DOHH2 (cell line): ENCODE measurements at regions not wholly inside any gene's neighbourhood (a gene's known extent, or its start where the extent isn't known, plus 50 kb on each side); places are given as distances from the start of the nearest gene placed in this dataset.
"Not testable (repeated sequence)": the region's sequence is repeated elsewhere in the genome, so short reads cannot be mapped to it uniquely, and the experiment has no call there.

ENCODE experiments used
- H3F3A ChIP-seq: fragments of 200-600 bp; sonication (generic), shearing (Covaris generic); 2 replicates; pipeline ENCODE4 v1.6.0; 2016; ENCODE audit warnings: antibody characterized with exemption, mild to moderate bottlenecking; ENCODE audit not compliant: control insufficient read depth, insufficient read depth
- H3K27ac ChIP-seq: fragments of 200-600 bp; sonication (generic); 2 replicates; pipeline ENCODE4 v1.5.1; 2014; ENCODE audit warnings: low read depth, mild to moderate bottlenecking, low read length, moderate library complexity
- H3K27me3 ChIP-seq: fragments of 200-600 bp; sonication (generic); 2 replicates; pipeline ENCODE4 v1.6.1; 2014; ENCODE audit warnings: mild to moderate bottlenecking, low read length, mixed read lengths; ENCODE audit not compliant: control insufficient read depth
- H3K36me3 ChIP-seq: fragments of 200-600 bp; sonication (generic); 2 replicates; pipeline ENCODE4 v1.6.1; 2014; ENCODE audit warnings: mild to moderate bottlenecking, low read length, moderate library complexity, mixed read lengths; ENCODE audit not compliant: control insufficient read depth
- H3K4me1 ChIP-seq: fragments of 200-600 bp; sonication (generic); 2 replicates; pipeline ENCODE4 v1.6.1; 2014; ENCODE audit warnings: mild to moderate bottlenecking, low read length, mixed read lengths; ENCODE audit not compliant: control insufficient read depth
- H3K4me2 ChIP-seq: fragments of 200-600 bp; sonication (generic); 2 replicates; pipeline ENCODE4 v1.6.0; 2014; ENCODE audit warnings: mild to moderate bottlenecking, low read length, moderate library complexity
- H3K4me3 ChIP-seq: fragments of 200-600 bp; sonication (generic); 2 replicates; pipeline ENCODE4 v1.5.1; 2014; ENCODE audit warnings: mild to moderate bottlenecking, low read length, mixed read lengths
- H3K79me2 ChIP-seq: fragments of 200-600 bp; sonication (generic); 2 replicates; pipeline ENCODE4 v1.6.1; 2014; ENCODE audit warnings: mild to moderate bottlenecking, low read length, mixed read lengths; ENCODE audit not compliant: control insufficient read depth
- H3K9me2 ChIP-seq: fragments of 200-600 bp; sonication (generic); replicated peaks from 2 replicates; pipeline ENCODE4 v1.6.1; 2014; ENCODE audit warnings: mild to moderate bottlenecking, low read length, mixed read lengths; ENCODE audit not compliant: control insufficient read depth
- H3K9me3 ChIP-seq: fragments of 200-600 bp; sonication (generic); 2 replicates; pipeline ENCODE4 v1.6.1; 2014; ENCODE audit warnings: antibody characterized with exemption, low read length, mixed read lengths; ENCODE audit not compliant: control insufficient read depth, insufficient read depth
- H4K20me1 ChIP-seq: fragments of 200-600 bp; sonication (generic); 2 replicates; pipeline ENCODE4 v1.6.0; 2014; ENCODE audit warnings: low read depth, mild to moderate bottlenecking, antibody characterized with exemption, low read length, moderate library complexity; ENCODE audit not compliant: control insufficient read depth, insufficient read depth
- CTCF ChIP-seq: fragments of 200-600 bp; sonication (generic); IDR thresholded peaks from one replicate; pipeline ENCODE4 v1.5.1; 2014; ENCODE audit warnings: antibody characterized with exemption, mild to moderate bottlenecking, low read depth, low read length; ENCODE audit not compliant: poor library complexity, severe bottlenecking
- EZH2phosphoT487 ChIP-seq: fragments of 200-600 bp; sonication (generic); IDR thresholded peaks from 2 replicates; pipeline ENCODE4 v1.6.1; 2017; ENCODE audit warnings: borderline replicate concordance, mild to moderate bottlenecking, antibody characterized with exemption, low read length, moderate library complexity, mixed read lengths

- no peak overlapping the region for H3K4me2 ChIP-seq
- no peaks in the 10 kb centered on the region for H3K9me3 ChIP-seq
- no peaks in the 10 kb centered on the region for H3K4me1 ChIP-seq
- H3K4me3 ChIP-seq, result no peak overlapping the region
- H3K36me3 ChIP-seq, result no peaks in the 10 kb centered on the region
- no peaks in the 10 kb centered on the region for H3K9me2 ChIP-seq
- no peaks in the 10 kb centered on the region for H3F3A ChIP-seq
- no peaks in the 10 kb centered on the region for H4K20me1 ChIP-seq
- H3K27me3 ChIP-seq, result no peaks in the 10 kb centered on the region
- no peak overlapping the region for H3K27ac ChIP-seq
- H3K79me2 ChIP-seq, result no peaks in the 10 kb centered on the region
- no peak for TF ChIP-seq CTCF
These were observed 90.3 kb upstream of the TMTC4 start for GRCh38 chr13:100764937-100765336.

- H3K9me2 ChIP-seq, H3K27me3 ChIP-seq, H3K4me2 ChIP-seq, H3K9me3 ChIP-seq, H3F3A ChIP-seq, H3K27ac ChIP-seq, H4K20me1 ChIP-seq, H3K4me3 ChIP-seq, H3K4me1 ChIP-seq, H3K79me2 ChIP-seq, H3K36me3 ChIP-seq: not testable (repeated sequence)
These were observed 87.5 kb upstream of the TMTC4 start for GRCh38 chr13:100762126-100762525.

- H3K4me3 ChIP-seq, result no peak overlapping the region
- no peak overlapping the region for H3K4me2 ChIP-seq
- H3F3A ChIP-seq, result no peaks in the 10 kb centered on the region
- H3K27ac ChIP-seq, result no peak overlapping the region
- H3K9me2 ChIP-seq, result no peaks in the 10 kb centered on the region
- no peaks in the 10 kb centered on the region for H3K79me2 ChIP-seq
- H3K4me1 ChIP-seq, result no peaks in the 10 kb centered on the region
- TF ChIP-seq EZH2phosphoT487 (no peak), CTCF (no peak)
- H3K9me3 ChIP-seq, result no peaks in the 10 kb centered on the region
- H4K20me1 ChIP-seq, result no peaks in the 10 kb centered on the region
- no peaks in the 10 kb centered on the region for H3K27me3 ChIP-seq
- H3K36me3 ChIP-seq, result no peaks in the 10 kb centered on the region
These were observed 81.3 kb upstream of the TMTC4 start for GRCh38 chr13:100755891-100756290.

GRCh38 chr13:100754459-100754858 lies 79.9 kb upstream of the TMTC4 start:
- H3K79me2 ChIP-seq, result no peaks in the 10 kb centered on the region
- TF ChIP-seq EZH2phosphoT487 (no peak), CTCF (no peak)
- H3F3A ChIP-seq, result no peaks in the 10 kb centered on the region
- H3K4me1 ChIP-seq, result no peaks in the 10 kb centered on the region
- no peaks in the 10 kb centered on the region for H3K27me3 ChIP-seq
- H3K27ac ChIP-seq, result no peak overlapping the region
- no peaks in the 10 kb centered on the region for H3K9me2 ChIP-seq
- H3K4me3 ChIP-seq, result no peak overlapping the region
- H3K9me3 ChIP-seq, result no peaks in the 10 kb centered on the region
- H4K20me1 ChIP-seq, result no peaks in the 10 kb centered on the region
- H3K36me3 ChIP-seq, result no peaks in the 10 kb centered on the region
- H3K4me2 ChIP-seq, result no peak overlapping the region
